Transverse colon (tissue), 3 donors: ENCODE measurements at regions not wholly inside any gene's neighbourhood (a gene's known extent, or its start where the extent isn't known, plus 50 kb on each side); places are given as distances from the start of the nearest gene placed in this dataset.

Source experiments
- CTCF ChIP-seq, 5 experiments: fragments of 200-600 bp in 3 of 5; fragments of 450-650 bp in 2 of 5; sonication (generic) in 3 of 5; IDR thresholded peaks; 1 replicate in 2 of 5; 2 replicates in 3 of 5; pipeline ENCODE4 v1.5.1; 2016 to 2017; ENCODE audit warnings: antibody characterized with exemption in 5 of 5, inconsistent platforms in 3 of 5, mild to moderate bottlenecking in 2 of 5, moderate library complexity in 1 of 5
- EP300 ChIP-seq: sonication (generic); formaldehyde crosslinking; IDR thresholded peaks from one replicate; pipeline ENCODE4 v1.6.1; 2017; ENCODE audit warnings: antibody characterized with exemption, low read depth
- POLR2A ChIP-seq: fragments of 450-650 bp; IDR thresholded peaks from one replicate; pipeline ENCODE4 v1.6.1; 2016; ENCODE audit warnings: antibody characterized with exemption, mild to moderate bottlenecking, moderate library complexity

DNA sequence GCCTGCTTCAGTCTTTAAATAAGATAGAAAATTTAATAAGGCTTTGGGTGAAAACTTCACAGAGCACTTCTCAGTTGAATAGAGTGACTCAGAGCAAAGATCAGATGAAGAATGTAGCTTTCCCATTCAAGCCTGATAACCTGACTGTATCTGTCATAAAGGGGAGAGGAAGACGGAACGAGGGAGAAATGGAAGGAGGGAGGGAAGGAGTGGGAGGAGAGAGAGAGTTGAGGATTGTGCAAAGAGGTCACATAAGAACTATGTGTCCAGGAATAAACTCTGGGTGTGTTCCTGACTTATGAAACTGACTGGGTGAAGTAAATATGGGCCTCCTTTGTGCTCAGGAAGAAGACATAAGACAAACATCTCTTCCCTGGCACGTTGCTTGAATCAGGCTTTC lies 385.5 kb downstream of the LPIN1 start:
- no peak for TF ChIP-seq CTCF (IDR thresholded peaks at IDR 0.05)
- TF ChIP-seq POLR2A: no peak
- TF ChIP-seq EP300: no peak
